Fibroblast of villous mesenchyme (primary cell): ENCODE measurements at regions not wholly inside any gene's neighbourhood (a gene's known extent, or its start where the extent isn't known, plus 50 kb on each side); places are given as distances from the start of the nearest gene placed in this dataset.

Experiments
- DNase-seq: peaks from one replicate; pipeline ENCODE4 v3.0.0-alpha.2; 2010; ENCODE audit warnings: low read depth
- H3K4me3 ChIP-seq: 2 replicates; pipeline ENCODE4 v1.5.1; 2011; ENCODE audit warnings: low read depth, mild to moderate bottlenecking, low read length
- TF ChIP-seq, protein P1 (sequence below): IDR thresholded peaks from 2 replicates; pipeline ENCODE4 v1.5.1; 2012; ENCODE audit warnings: low read depth, mild to moderate bottlenecking, low read length; ENCODE audit not compliant: insufficient read depth

GRCh38 chr13:105338773-105339172 lies 1196.7 kb downstream of the EFNB2 start:
- H3K4me3 ChIP-seq, result no peak overlapping the region
- DNase-seq, result no peak

DNA sequence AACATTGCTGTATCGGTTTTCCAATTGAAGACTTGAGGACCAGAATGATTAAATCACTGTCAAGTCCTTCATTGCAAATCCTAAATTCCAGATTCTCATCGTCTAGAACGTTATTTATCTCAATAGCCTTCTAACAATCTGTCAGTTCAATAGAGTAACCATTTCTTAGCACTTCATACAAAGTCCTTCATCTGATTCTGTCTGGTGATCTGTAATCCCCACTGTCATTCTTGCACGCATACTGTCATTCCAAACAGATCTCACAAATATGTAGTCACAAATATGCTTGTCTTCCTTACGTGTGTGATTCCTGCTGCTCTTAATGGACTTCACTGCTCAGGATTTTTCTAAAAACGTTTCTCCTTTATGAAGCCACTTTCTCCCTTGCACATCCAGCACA lies 1197.5 kb downstream of the EFNB2 start:
- TF ChIP-seq, protein P1, sequence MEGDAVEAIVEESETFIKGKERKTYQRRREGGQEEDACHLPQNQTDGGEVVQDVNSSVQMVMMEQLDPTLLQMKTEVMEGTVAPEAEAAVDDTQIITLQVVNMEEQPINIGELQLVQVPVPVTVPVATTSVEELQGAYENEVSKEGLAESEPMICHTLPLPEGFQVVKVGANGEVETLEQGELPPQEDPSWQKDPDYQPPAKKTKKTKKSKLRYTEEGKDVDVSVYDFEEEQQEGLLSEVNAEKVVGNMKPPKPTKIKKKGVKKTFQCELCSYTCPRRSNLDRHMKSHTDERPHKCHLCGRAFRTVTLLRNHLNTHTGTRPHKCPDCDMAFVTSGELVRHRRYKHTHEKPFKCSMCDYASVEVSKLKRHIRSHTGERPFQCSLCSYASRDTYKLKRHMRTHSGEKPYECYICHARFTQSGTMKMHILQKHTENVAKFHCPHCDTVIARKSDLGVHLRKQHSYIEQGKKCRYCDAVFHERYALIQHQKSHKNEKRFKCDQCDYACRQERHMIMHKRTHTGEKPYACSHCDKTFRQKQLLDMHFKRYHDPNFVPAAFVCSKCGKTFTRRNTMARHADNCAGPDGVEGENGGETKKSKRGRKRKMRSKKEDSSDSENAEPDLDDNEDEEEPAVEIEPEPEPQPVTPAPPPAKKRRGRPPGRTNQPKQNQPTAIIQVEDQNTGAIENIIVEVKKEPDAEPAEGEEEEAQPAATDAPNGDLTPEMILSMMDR, result no peak
- no peak overlapping the region for H3K4me3 ChIP-seq
- no peak for DNase-seq

More at GRCh38 chr13:105338773-105339172, 1196.7 kb downstream of the EFNB2 start:
- TF ChIP-seq, protein P1, result no peak

DNA sequence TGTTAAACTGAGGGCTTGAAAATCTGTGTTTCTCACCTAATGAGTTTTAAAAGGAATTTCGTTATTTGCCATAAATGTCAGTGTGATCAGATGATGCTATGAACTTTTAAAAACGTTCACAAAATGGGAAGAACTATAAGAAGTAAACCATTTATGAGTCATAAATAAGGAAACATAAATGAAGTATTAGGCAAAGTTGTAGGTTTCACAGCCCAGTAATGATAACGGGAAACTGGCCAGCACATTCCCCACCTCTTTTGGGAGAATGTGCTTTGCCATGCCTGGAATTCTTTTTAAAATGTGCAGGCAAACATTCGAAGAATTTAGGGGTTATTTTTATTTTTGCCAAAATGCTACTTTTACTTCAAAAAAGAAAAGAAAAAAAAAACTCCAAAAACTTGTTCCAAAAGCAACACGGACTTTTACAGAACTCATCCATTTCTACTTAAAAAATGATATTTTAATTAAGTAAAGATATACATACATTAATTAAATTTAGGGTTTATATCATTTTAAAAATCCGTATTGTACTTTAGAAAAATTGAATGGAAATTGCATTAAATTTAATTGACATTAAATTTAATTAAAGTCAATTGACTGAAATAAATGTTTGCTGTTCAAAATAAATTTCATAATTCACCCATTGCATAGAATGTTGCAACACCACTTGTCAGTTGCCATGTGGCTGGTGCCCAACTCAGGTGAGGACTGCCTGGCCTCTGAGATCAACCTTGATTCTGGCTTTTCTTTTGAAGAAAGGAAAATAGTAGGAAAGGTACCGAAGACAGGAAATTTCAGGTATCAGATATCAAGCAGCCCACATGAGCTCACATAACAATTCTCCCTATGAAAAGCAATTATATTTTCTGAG lies 1198.5 kb downstream of the EFNB2 start:
- peak; percentile 2 for DNase-seq
- TF ChIP-seq, protein P1, result no peak
- H3K4me3 ChIP-seq, result no peak overlapping the region

DNA sequence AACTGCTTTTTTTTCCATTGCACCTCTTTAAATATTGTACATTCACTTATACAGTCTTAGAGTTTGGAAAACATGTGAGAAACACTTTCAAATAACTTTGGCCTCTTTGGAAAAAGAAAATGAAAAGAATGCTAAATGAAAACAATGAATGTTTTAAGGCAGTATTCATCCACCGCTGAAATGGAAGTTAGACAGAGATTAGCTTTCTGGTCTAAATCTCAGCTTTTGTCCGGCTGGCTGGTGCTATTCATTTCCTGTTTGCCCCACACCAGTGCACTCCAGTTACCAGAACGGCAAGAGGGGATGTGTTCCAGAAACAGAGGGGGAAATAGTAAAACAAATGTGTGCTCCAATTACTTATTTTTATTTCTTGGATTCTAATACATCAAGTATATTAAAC lies 1201.3 kb downstream of the EFNB2 start:
- H3K4me3 ChIP-seq, result no peak overlapping the region
- DNase-seq, result peak; percentile 19
- TF ChIP-seq, protein P1, result no peak

- H3K4me3 ChIP-seq, result no peak overlapping the region
- TF ChIP-seq, protein P1, result no peak
- no peak for DNase-seq
Observed at GRCh38 chr13:105333416-105333815, 1202.0 kb downstream of the EFNB2 start.

- DNase-seq, result no peak
- TF ChIP-seq, protein P1, result no peak
- no peak overlapping the region for H3K4me3 ChIP-seq
Observed at GRCh38 chr13:105329359-105329758, 1206.1 kb downstream of the EFNB2 start.
